ENCODE measurements at regions not wholly inside any gene's neighbourhood (a gene's known extent, or its start where the extent isn't known, plus 50 kb on each side); places are given as distances from the start of the nearest gene placed in this dataset.
"Not testable (repeated sequence)": the region's sequence is repeated elsewhere in the genome, so short reads cannot be mapped to it uniquely, and the experiment has no call there.

GRCh38 chr9:74414325-74414724 lies 82.8 kb upstream of the RORB start:
- H3K9me3 Mint-ChIP-seq = peaks cover 0 to 6% of the 10 kb centered on the region in 2 donors
- WGBS (ENCODE audit: insufficient coverage) = 91% methylated on average over 1 of the region's 1 CpG
- no peak overlapping the region for H3K4me3 Mint-ChIP-seq

GRCh38 chr9:74415995-74416394 lies 81.1 kb upstream of the RORB start:
- H3K4me3 ChIP-seq (ENCODE audit: low read length) = no peak overlapping the region
- no peaks in the 10 kb centered on the region for H3K36me3 Mint-ChIP-seq
- no peaks in the 10 kb centered on the region for H3K36me3 ChIP-seq (ENCODE audit: control insufficient read depth, insufficient read depth, low read length)
- no peaks in the 10 kb centered on the region for H3K4me1 Mint-ChIP-seq
- H3K27ac Mint-ChIP-seq = no peak overlapping the region
- DNase-seq (no peak), ATAC-seq (no peak)
- TF ChIP-seq CTCF (IDR thresholded peaks at IDR 0.05) = no peak
- H3K27ac ChIP-seq (ENCODE audit: low read length) = no peak overlapping the region
- peaks cover 0 to 2% of the 10 kb centered on the region in 2 donors for H3K27me3 Mint-ChIP-seq (ENCODE audit: low read depth in 2 of 2)
- peaks cover 0 to 5% of the 10 kb centered on the region in 2 donors for H3K9me3 Mint-ChIP-seq
- intact Hi-C loops (cut with micrococcal nuclease) = no loop called here
- H3K27me3 ChIP-seq (ENCODE audit: control insufficient read depth, insufficient read depth, low read length) = no peaks in the 10 kb centered on the region
- H3K4me3 Mint-ChIP-seq = no peak overlapping the region
- no peaks in the 10 kb centered on the region for H3K9me3 ChIP-seq (ENCODE audit: control insufficient read depth, insufficient read depth, low read length)
- H3K4me1 ChIP-seq (ENCODE audit: control insufficient read depth, insufficient read depth, low read length) = no peaks in the 10 kb centered on the region

More at GRCh38 chr9:74414325-74414724, 82.8 kb upstream of the RORB start:
- no peak overlapping the region for H3K27ac ChIP-seq (ENCODE audit: low read length)
- no peaks in the 10 kb centered on the region for H3K4me1 ChIP-seq (ENCODE audit: control insufficient read depth, insufficient read depth, low read length)
- H3K27ac Mint-ChIP-seq = no peak overlapping the region
- H3K36me3 ChIP-seq (ENCODE audit: control insufficient read depth, insufficient read depth, low read length) = no peaks in the 10 kb centered on the region
- peaks cover 0 to 2% of the 10 kb centered on the region in 2 donors for H3K27me3 Mint-ChIP-seq (ENCODE audit: low read depth in 2 of 2)
- no peaks in the 10 kb centered on the region for H3K4me1 Mint-ChIP-seq
- DNase-seq (no peak), ATAC-seq (no peak)
- intact Hi-C loops (cut with micrococcal nuclease) = no loop called here
- H3K4me3 ChIP-seq (ENCODE audit: low read length) = no peak overlapping the region
- H3K27me3 ChIP-seq (ENCODE audit: control insufficient read depth, insufficient read depth, low read length) = no peaks in the 10 kb centered on the region
- no peaks in the 10 kb centered on the region for H3K9me3 ChIP-seq (ENCODE audit: control insufficient read depth, insufficient read depth, low read length)
- no peak for TF ChIP-seq CTCF (IDR thresholded peaks at IDR 0.05)
- H3K36me3 Mint-ChIP-seq = no peaks in the 10 kb centered on the region

- H3K4me3 Mint-ChIP-seq; H3K36me3 Mint-ChIP-seq; ATAC-seq; H3K4me3 ChIP-seq (ENCODE audit: low read length); H3K4me1 ChIP-seq (ENCODE audit: control insufficient read depth, insufficient read depth, low read length); H3K27me3 ChIP-seq (ENCODE audit: control insufficient read depth, insufficient read depth, low read length); H3K4me1 Mint-ChIP-seq; H3K9me3 Mint-ChIP-seq; H3K27ac Mint-ChIP-seq; DNase-seq; intact Hi-C loops (cut with micrococcal nuclease); H3K36me3 ChIP-seq (ENCODE audit: control insufficient read depth, insufficient read depth, low read length); H3K27me3 Mint-ChIP-seq (ENCODE audit: low read depth in 2 of 2); H3K27ac ChIP-seq (ENCODE audit: low read length); H3K9me3 ChIP-seq (ENCODE audit: control insufficient read depth, insufficient read depth, low read length): not testable (repeated sequence)
- 92% methylated on average over 15 of the region's 16 CpGs for WGBS (ENCODE audit: insufficient coverage)
Observed at GRCh38 chr9:74424488-74424887, 72.6 kb upstream of the RORB start.

- WGBS (ENCODE audit: insufficient coverage) = 90% methylated on average over 1 of the region's 1 CpG
- no peak for DNase-seq
Observed at GRCh38 chr9:74431467-74431866, 65.7 kb upstream of the RORB start.

More at GRCh38 chr9:74431467-74431866, 65.7 kb upstream of the RORB start:
- no peak overlapping the region for H3K27ac ChIP-seq (ENCODE audit: low read length)
- no peaks in the 10 kb centered on the region for H3K4me1 Mint-ChIP-seq
- no peaks in the 10 kb centered on the region for H3K36me3 Mint-ChIP-seq
- H3K9me3 ChIP-seq (ENCODE audit: control insufficient read depth, insufficient read depth, low read length) = no peaks in the 10 kb centered on the region
- H3K27ac Mint-ChIP-seq = no peak overlapping the region
- no peak overlapping the region for H3K4me3 ChIP-seq (ENCODE audit: low read length)
- no peaks in the 10 kb centered on the region for H3K9me3 Mint-ChIP-seq
- H3K27me3 Mint-ChIP-seq (ENCODE audit: low read depth in 2 of 2) = peaks cover 0 to 2% of the 10 kb centered on the region in 2 donors
- H3K27me3 ChIP-seq (ENCODE audit: control insufficient read depth, insufficient read depth, low read length) = no peaks in the 10 kb centered on the region
- no peaks in the 10 kb centered on the region for H3K36me3 ChIP-seq (ENCODE audit: control insufficient read depth, insufficient read depth, low read length)
- no peak for ATAC-seq
- intact Hi-C loops (cut with micrococcal nuclease) = no loop called here
- H3K4me3 Mint-ChIP-seq = no peak overlapping the region
- TF ChIP-seq CTCF (IDR thresholded peaks at IDR 0.05) = no peak
- H3K4me1 ChIP-seq (ENCODE audit: control insufficient read depth, insufficient read depth, low read length) = no peaks in the 10 kb centered on the region

Data from natural killer cell (primary cell).